ENCODE measurements at regions not wholly inside any gene's neighbourhood (a gene's known extent, or its start where the extent isn't known, plus 50 kb on each side); places are given as distances from the start of the nearest gene placed in this dataset.

DNA sequence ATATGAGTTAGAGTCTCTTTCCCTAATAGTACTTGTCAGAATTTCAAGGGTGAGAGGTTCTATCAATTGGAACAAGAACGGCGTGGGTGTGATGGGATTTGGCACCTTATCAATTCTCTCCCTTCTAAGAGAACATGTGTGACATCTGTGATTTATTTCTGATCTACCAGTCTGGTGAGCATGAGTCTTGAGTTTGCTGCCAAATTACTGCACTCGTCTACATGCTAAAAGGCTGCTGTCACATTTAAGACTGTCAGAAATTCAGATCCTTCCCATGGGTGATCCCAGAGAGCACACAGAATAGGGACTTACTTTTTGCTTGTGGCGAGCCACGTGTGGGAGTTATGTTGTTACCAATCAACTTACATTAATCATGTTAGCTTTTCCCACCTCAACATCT is 370.2 kb upstream of the SASH1 start:
- no peaks in the 10 kb centered on the region for H3K27me3 Mint-ChIP-seq (ENCODE audit: low read depth, unreplicated experiment)
- H3K9me3 Mint-ChIP-seq (ENCODE audit: unreplicated experiment): no peaks in the 10 kb centered on the region
- H3K27ac Mint-ChIP-seq (ENCODE audit: unreplicated experiment): no peak overlapping the region
- H3K9me3 ChIP-seq (ENCODE audit: insufficient read depth, low read depth, low read length): no peaks in the 10 kb centered on the region
- H3K4me3 Mint-ChIP-seq (ENCODE audit: unreplicated experiment): no peak overlapping the region
- no peaks in the 10 kb centered on the region for H3K27me3 ChIP-seq (ENCODE audit: insufficient read depth, low read length)
- H3K4me1 ChIP-seq (ENCODE audit: insufficient read depth, low read length): peaks cover 10% of the 10 kb centered on the region
- no peak overlapping the region for H2AFZ ChIP-seq (ENCODE audit: low read depth, low read length)
- H3K36me3 Mint-ChIP-seq (ENCODE audit: low read depth, unreplicated experiment): no peaks in the 10 kb centered on the region
- DNase-seq (ENCODE audit: low read depth): no peak
- FAIRE-seq: no peak
- no peak overlapping the region for H3K4me3 ChIP-seq (ENCODE audit: insufficient read depth, low read depth, low read length)
- no peaks in the 10 kb centered on the region for H4K20me1 ChIP-seq (ENCODE audit: insufficient read depth, low read length)
- no peak overlapping the region for H3K4me2 ChIP-seq (ENCODE audit: low read length)
- no peak for TF ChIP-seq EZH2 (IDR thresholded peaks at IDR 0.05; ENCODE audit: insufficient read depth, low read length)
- TF ChIP-seq, protein P1, sequence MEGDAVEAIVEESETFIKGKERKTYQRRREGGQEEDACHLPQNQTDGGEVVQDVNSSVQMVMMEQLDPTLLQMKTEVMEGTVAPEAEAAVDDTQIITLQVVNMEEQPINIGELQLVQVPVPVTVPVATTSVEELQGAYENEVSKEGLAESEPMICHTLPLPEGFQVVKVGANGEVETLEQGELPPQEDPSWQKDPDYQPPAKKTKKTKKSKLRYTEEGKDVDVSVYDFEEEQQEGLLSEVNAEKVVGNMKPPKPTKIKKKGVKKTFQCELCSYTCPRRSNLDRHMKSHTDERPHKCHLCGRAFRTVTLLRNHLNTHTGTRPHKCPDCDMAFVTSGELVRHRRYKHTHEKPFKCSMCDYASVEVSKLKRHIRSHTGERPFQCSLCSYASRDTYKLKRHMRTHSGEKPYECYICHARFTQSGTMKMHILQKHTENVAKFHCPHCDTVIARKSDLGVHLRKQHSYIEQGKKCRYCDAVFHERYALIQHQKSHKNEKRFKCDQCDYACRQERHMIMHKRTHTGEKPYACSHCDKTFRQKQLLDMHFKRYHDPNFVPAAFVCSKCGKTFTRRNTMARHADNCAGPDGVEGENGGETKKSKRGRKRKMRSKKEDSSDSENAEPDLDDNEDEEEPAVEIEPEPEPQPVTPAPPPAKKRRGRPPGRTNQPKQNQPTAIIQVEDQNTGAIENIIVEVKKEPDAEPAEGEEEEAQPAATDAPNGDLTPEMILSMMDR (IDR thresholded peaks at IDR 0.05; ENCODE audit: insufficient read depth, low read depth, low read length): no peak
- no peaks in the 10 kb centered on the region for H3K79me2 ChIP-seq (ENCODE audit: insufficient read depth, low read length)
- peaks cover 13% of the 10 kb centered on the region for H3K4me1 Mint-ChIP-seq (ENCODE audit: low read depth, unreplicated experiment)
- H3K9ac ChIP-seq (ENCODE audit: low read length): no peak overlapping the region
- H3K36me3 ChIP-seq (ENCODE audit: insufficient read depth, low read length): no peaks in the 10 kb centered on the region
- H3K27ac ChIP-seq (ENCODE audit: low read depth, low read length): no peak overlapping the region

- no peaks in the 10 kb centered on the region for H3K36me3 ChIP-seq (ENCODE audit: insufficient read depth, low read length)
- TF ChIP-seq, protein P1 (IDR thresholded peaks at IDR 0.05; ENCODE audit: insufficient read depth, low read depth, low read length): no peak
- TF ChIP-seq EZH2 (IDR thresholded peaks at IDR 0.05; ENCODE audit: insufficient read depth, low read length): no peak
- Mint-ChIP-seq H3K9me3 (ENCODE audit: unreplicated experiment) (no peaks in the 10 kb centered on the region), H3K4me3 (ENCODE audit: unreplicated experiment) (no peak overlapping the region), H3K27ac (ENCODE audit: unreplicated experiment) (no peak overlapping the region), H3K36me3 (ENCODE audit: low read depth, unreplicated experiment) (no peaks in the 10 kb centered on the region), H3K4me1 (ENCODE audit: low read depth, unreplicated experiment) (peaks cover 13% of the 10 kb centered on the region), H3K27me3 (ENCODE audit: low read depth, unreplicated experiment) (peaks cover 3% of the 10 kb centered on the region)
- H3K4me3 ChIP-seq (ENCODE audit: insufficient read depth, low read depth, low read length): no peak overlapping the region
- H3K9me3 ChIP-seq (ENCODE audit: insufficient read depth, low read depth, low read length): no peaks in the 10 kb centered on the region
- H3K9ac ChIP-seq (ENCODE audit: low read length): no peak overlapping the region
- H3K4me2 ChIP-seq (ENCODE audit: low read length): peak overlapping the region; percentile 40
- peaks cover 10% of the 10 kb centered on the region for H3K4me1 ChIP-seq (ENCODE audit: insufficient read depth, low read length)
- H4K20me1 ChIP-seq (ENCODE audit: insufficient read depth, low read length): no peaks in the 10 kb centered on the region
- no peaks in the 10 kb centered on the region for H3K27me3 ChIP-seq (ENCODE audit: insufficient read depth, low read length)
- FAIRE-seq: no peak
- no peak overlapping the region for H2AFZ ChIP-seq (ENCODE audit: low read depth, low read length)
- H3K27ac ChIP-seq (ENCODE audit: low read depth, low read length): no peak overlapping the region
- no peak for DNase-seq (ENCODE audit: low read depth)
- no peaks in the 10 kb centered on the region for H3K79me2 ChIP-seq (ENCODE audit: insufficient read depth, low read length)
Measured at GRCh38 chr6:147973806-147974205, 368.8 kb upstream of the SASH1 start.

- H3K9me3 ChIP-seq (ENCODE audit: insufficient read depth, low read depth, low read length): no peaks in the 10 kb centered on the region
- H3K4me3 Mint-ChIP-seq (ENCODE audit: unreplicated experiment): no peak overlapping the region
- no peaks in the 10 kb centered on the region for H3K79me2 ChIP-seq (ENCODE audit: insufficient read depth, low read length)
- peaks cover 13% of the 10 kb centered on the region for H3K4me1 Mint-ChIP-seq (ENCODE audit: low read depth, unreplicated experiment)
- peak; percentile 23 for FAIRE-seq
- H3K27me3 ChIP-seq (ENCODE audit: insufficient read depth, low read length): no peaks in the 10 kb centered on the region
- H3K9ac ChIP-seq (ENCODE audit: low read length): no peak overlapping the region
- no peak overlapping the region for H3K4me3 ChIP-seq (ENCODE audit: insufficient read depth, low read depth, low read length)
- H3K27me3 Mint-ChIP-seq (ENCODE audit: low read depth, unreplicated experiment): peaks cover 3% of the 10 kb centered on the region
- no peaks in the 10 kb centered on the region for H3K36me3 Mint-ChIP-seq (ENCODE audit: low read depth, unreplicated experiment)
- H4K20me1 ChIP-seq (ENCODE audit: insufficient read depth, low read length): no peaks in the 10 kb centered on the region
- H3K9me3 Mint-ChIP-seq (ENCODE audit: unreplicated experiment): no peaks in the 10 kb centered on the region
- peak overlapping the region; percentile 24 for H3K27ac Mint-ChIP-seq (ENCODE audit: unreplicated experiment)
- peak; percentile 76 for DNase-seq (ENCODE audit: low read depth)
- H3K4me1 ChIP-seq (ENCODE audit: insufficient read depth, low read length): peaks cover 10% of the 10 kb centered on the region
- H3K36me3 ChIP-seq (ENCODE audit: insufficient read depth, low read length): no peaks in the 10 kb centered on the region
- H2AFZ ChIP-seq (ENCODE audit: low read depth, low read length): no peak overlapping the region
- peak overlapping the region; percentile 40 for H3K4me2 ChIP-seq (ENCODE audit: low read length)
- TF ChIP-seq, protein P1 (IDR thresholded peaks at IDR 0.05; ENCODE audit: insufficient read depth, low read depth, low read length): no peak
- no peak for TF ChIP-seq EZH2 (IDR thresholded peaks at IDR 0.05; ENCODE audit: insufficient read depth, low read length)
- no peak overlapping the region for H3K27ac ChIP-seq (ENCODE audit: low read depth, low read length)
Measured at GRCh38 chr6:147974376-147974775, 368.3 kb upstream of the SASH1 start.

All from astrocyte (in vitro differentiated cells and primary cell).